ENCODE measurements at regions not wholly inside any gene's neighbourhood (a gene's known extent, or its start where the extent isn't known, plus 50 kb on each side); places are given as distances from the start of the nearest gene placed in this dataset.

- no peak for TF ChIP-seq CTCF (IDR thresholded peaks at IDR 0.05; ENCODE audit: control extremely low read depth, extremely low read depth, low read depth, missing control alignments)
- CTCF ChIA-PET, result interaction anchor here (1.0 kb wide), 1 partner anchor 26 kb away, joined by 4 read pairs; no protein-coding TSS in a partner anchor
- POLR2A ChIA-PET, result no interaction called here
- no peak for DNase-seq (ENCODE audit: extremely low spot score)
These were observed 220.7 kb downstream of the LTN1 start for GRCh38 chr21:28771790-28772501.

- CTCF ChIA-PET, result no interaction called here
- no peak for TF ChIP-seq CTCF (IDR thresholded peaks at IDR 0.05; ENCODE audit: control extremely low read depth, extremely low read depth, low read depth, missing control alignments)
- POLR2A ChIA-PET, result no interaction called here
- no peak for DNase-seq (ENCODE audit: extremely low spot score)
These were observed 221.6 kb downstream of the LTN1 start for GRCh38 chr21:28770867-28771661.

GRCh38 chr21:28769683-28770082 lies 223.0 kb downstream of the LTN1 start:
- POLR2A ChIA-PET, result no interaction called here

DNA sequence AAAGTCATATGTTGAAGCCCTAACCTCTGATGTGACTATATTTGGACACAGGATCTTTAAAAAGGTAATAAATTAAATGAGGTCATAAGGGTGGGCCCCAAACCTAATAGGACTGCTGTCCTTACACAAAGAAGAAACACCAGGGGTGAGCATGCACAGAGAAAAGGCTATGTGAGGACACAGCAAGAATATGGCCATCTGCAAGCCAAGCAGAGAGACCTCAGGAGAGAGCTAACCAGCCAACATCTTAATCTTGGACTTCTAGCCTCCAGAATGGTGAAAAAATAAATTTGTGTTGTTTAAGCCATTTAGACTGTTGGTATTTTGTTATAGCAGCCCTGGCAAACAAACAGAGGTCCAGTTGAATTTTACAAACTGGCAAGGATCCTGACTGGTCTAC lies 223.9 kb downstream of the LTN1 start:
- TF ChIP-seq CTCF (IDR thresholded peaks at IDR 0.05; ENCODE audit: control extremely low read depth, extremely low read depth, low read depth, missing control alignments), result no peak
- no peak for DNase-seq (ENCODE audit: extremely low spot score)
- POLR2A ChIA-PET, result no interaction called here
- CTCF ChIA-PET, result interaction anchor here (1.2 to 1.5 kb wide), 2 partner anchors 13 to 24 kb away, joined by 3 to 9 read pairs; no protein-coding TSS in a partner anchor

More at GRCh38 chr21:28769683-28770082, 223.0 kb downstream of the LTN1 start:
- no peak for TF ChIP-seq CTCF (IDR thresholded peaks at IDR 0.05; ENCODE audit: control extremely low read depth, extremely low read depth, low read depth, missing control alignments)
- CTCF ChIA-PET, result interaction anchor here (1.0 to 1.5 kb wide), 3 partner anchors 12 to 31 kb away, joined by 3 to 9 read pairs (median 3); no protein-coding TSS in a partner anchor
- no peak for DNase-seq (ENCODE audit: extremely low spot score)

GRCh38 chr21:28767523-28767922 lies 225.2 kb downstream of the LTN1 start:
- DNase-seq (ENCODE audit: extremely low spot score), result no peak
- POLR2A ChIA-PET, result no interaction called here
- TF ChIP-seq CTCF (IDR thresholded peaks at IDR 0.05; ENCODE audit: control extremely low read depth, extremely low read depth, low read depth, missing control alignments), result no peak
- CTCF ChIA-PET, result no interaction called here

- DNase-seq (ENCODE audit: extremely low spot score), result no peak
- POLR2A ChIA-PET, result no interaction called here
- TF ChIP-seq CTCF (IDR thresholded peaks at IDR 0.05; ENCODE audit: control extremely low read depth, extremely low read depth, low read depth, missing control alignments), result no peak
- CTCF ChIA-PET, result interaction anchor here (2.2 to 3.4 kb wide), 2 partner anchors 18 to 19 kb away, joined by 20 to 31 read pairs; no protein-coding TSS in a partner anchor
These were observed 228.8 kb downstream of the LTN1 start for GRCh38 chr21:28763809-28764418.
